Kidney (tissue), 13 donors: ENCODE measurements at regions not wholly inside any gene's neighbourhood (a gene's known extent, or its start where the extent isn't known, plus 50 kb on each side); places are given as distances from the start of the nearest gene placed in this dataset.

Source experiments
- DNase-seq, 5 donors: peaks; one replicate each; pipeline ENCODE4 v3.0.0-alpha.2; 2013 to 2020
- FAIRE-seq: peaks from 2 replicates; lab custom pipeline; 2012; peaks lifted over from hg19 to GRCh38; lab: Jason Lieb, UNC
- H3K27ac ChIP-seq, 2 donors: one replicate each; pipeline ENCODE4 v1.7.0; 2013; ENCODE audit warnings: low read depth in 2 of 2, low read length in 2 of 2, inconsistent platforms in 1 of 2
- H3K27me3 ChIP-seq: one replicate; pipeline ENCODE4 v1.7.1; 2013; ENCODE audit warnings: low read length, inconsistent platforms; ENCODE audit not compliant: control insufficient read depth, insufficient read depth
- H3K36me3 ChIP-seq, 3 donors: one replicate each; pipeline versions ENCODE4 v1.7.0 to v1.7.1; 2013; ENCODE audit warnings: low read length in 3 of 3, control low read depth in 1 of 3, inconsistent platforms in 1 of 3; ENCODE audit not compliant: insufficient read depth in 3 of 3, control insufficient read depth in 2 of 3
- H3K4me1 ChIP-seq, 3 donors: one replicate each; pipeline versions ENCODE4 v1.7.0 to v1.7.1; 2013; ENCODE audit warnings: low read length in 3 of 3, inconsistent platforms in 1 of 3, low read depth in 1 of 3; ENCODE audit not compliant: control insufficient read depth in 2 of 3, insufficient read depth in 2 of 3
- H3K4me3 ChIP-seq, 3 donors: one replicate each; pipeline versions ENCODE4 v1.7.0 to v1.8.1; 2013; ENCODE audit warnings: low read length in 3 of 3, control low read depth in 1 of 3, inconsistent platforms in 1 of 3
- H3K9ac ChIP-seq, 3 donors: one replicate each; pipeline versions ENCODE4 v1.7.0 to v1.7.1; 2013; ENCODE audit warnings: low read length in 3 of 3, control low read depth in 1 of 3, inconsistent platforms in 1 of 3
- H3K9me3 ChIP-seq, 3 donors: one replicate each; pipeline versions ENCODE4 v1.7.0 to v1.7.1; 2013; ENCODE audit warnings: low read length in 3 of 3, control low read depth in 1 of 3, inconsistent platforms in 1 of 3; ENCODE audit not compliant: control insufficient read depth in 2 of 3, insufficient read depth in 1 of 3
- intact Hi-C: fragments of 100-400 bp; cut with DNase I; formaldehyde crosslinking; loops from one replicate; pipeline ENCODE4 v1.11.1; 2022
- TF ChIP-seq, protein P1 (sequence below): IDR thresholded peaks from 3 replicates; pipeline ENCODE4 v1.5.1; 2012; ENCODE audit warnings: mild to moderate bottlenecking, moderate library complexity, borderline replicate concordance; ENCODE audit not compliant: insufficient read depth; ENCODE audit errors: extremely low read depth
- donor health status: control.
- donor health status: control.
- donor health status: control.
- donor health status: control.
- donor health status: control.
- donor health status: DM: yes; HTN: yes; CAD: no.
- donor health status: Normal renal cell carcinoma (clear cell type).

DNA sequence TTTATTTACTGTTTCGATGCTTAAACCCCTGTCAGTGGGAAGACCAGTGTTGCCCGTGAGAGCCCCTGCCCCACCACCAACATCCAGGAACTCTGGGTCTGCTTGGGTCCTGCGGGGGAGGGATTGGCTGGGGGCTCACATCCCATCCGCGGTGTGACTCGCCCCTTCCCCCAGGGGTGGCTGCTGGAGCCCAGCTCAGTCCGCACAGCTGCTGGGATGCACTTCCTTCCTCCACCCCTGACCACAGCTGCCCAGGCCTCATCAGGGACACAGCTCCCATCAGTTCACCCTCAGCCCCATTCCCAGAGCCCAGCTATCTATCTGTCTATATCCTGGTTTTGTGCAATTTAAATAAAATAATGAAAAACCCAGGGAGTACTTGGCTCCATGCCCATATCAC lies 54.5 kb downstream of the JAKMIP3 start:
- Histone ChIP-seq H3K27ac (no peak overlapping the region), H3K9me3 (no peaks in the 10 kb centered on the region), H3K36me3 (no peaks in the 10 kb centered on the region), H3K4me1 (no peaks in the 10 kb centered on the region), H3K27me3 (no peaks in the 10 kb centered on the region), H3K9ac (no peak overlapping the region), H3K4me3 (no peak overlapping the region)
- DNase-seq (peak in 1 of 5 donors; percentile 36), FAIRE-seq (no peak)
- TF ChIP-seq, protein P1, sequence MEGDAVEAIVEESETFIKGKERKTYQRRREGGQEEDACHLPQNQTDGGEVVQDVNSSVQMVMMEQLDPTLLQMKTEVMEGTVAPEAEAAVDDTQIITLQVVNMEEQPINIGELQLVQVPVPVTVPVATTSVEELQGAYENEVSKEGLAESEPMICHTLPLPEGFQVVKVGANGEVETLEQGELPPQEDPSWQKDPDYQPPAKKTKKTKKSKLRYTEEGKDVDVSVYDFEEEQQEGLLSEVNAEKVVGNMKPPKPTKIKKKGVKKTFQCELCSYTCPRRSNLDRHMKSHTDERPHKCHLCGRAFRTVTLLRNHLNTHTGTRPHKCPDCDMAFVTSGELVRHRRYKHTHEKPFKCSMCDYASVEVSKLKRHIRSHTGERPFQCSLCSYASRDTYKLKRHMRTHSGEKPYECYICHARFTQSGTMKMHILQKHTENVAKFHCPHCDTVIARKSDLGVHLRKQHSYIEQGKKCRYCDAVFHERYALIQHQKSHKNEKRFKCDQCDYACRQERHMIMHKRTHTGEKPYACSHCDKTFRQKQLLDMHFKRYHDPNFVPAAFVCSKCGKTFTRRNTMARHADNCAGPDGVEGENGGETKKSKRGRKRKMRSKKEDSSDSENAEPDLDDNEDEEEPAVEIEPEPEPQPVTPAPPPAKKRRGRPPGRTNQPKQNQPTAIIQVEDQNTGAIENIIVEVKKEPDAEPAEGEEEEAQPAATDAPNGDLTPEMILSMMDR, result no peak
- intact Hi-C loops, result no loop called here

DNA sequence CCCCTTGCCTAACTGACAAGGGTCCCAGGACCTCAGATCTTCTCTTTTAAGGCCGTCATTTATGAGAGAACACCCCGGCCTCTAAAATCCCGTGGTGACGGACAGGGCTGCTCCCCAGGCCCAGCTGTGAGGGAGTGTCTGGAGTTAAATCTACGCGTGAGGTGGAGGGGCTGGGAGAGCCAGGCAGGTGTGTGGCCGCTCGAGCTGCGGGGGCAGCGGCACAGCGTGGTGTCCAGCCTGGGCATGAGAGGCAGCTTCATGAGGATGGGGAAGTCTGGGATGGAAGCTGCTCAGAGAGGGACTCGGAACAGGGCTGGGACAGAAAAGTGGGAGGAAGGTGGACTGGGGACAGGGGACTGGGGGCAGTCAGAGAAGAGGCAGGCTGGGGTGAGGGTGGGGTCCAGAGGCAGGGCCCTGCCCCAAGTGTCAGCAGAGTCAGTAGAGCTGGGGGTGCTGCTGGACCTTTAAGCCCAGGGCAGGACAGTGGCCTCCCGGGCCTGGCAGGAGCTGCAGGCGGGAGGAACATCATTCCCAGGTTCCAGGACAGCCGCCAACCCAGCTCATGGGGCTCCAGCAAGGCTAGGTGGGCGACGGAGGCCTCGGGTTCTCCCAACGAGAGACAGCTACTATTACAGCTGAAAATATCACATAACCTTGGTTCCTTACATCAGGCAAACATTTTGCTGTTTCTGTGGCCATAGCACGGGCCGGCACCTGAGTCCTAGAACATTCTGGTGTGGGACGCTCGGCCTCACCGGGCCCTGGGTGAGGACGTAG lies 55.2 kb downstream of the JAKMIP3 start:
- TF ChIP-seq, protein P1, result no peak
- no peaks in the 10 kb centered on the region for H3K9me3 ChIP-seq
- no peaks in the 10 kb centered on the region for H3K4me1 ChIP-seq
- H3K36me3 ChIP-seq, result no peaks in the 10 kb centered on the region
- intact Hi-C loops, result no loop called here
- no peak overlapping the region for H3K4me3 ChIP-seq
- H3K9ac ChIP-seq, result no peak overlapping the region
- no peak overlapping the region for H3K27ac ChIP-seq
- no peaks in the 10 kb centered on the region for H3K27me3 ChIP-seq
- DNase-seq (peak in 1 of 5 donors; percentile 68), FAIRE-seq (no peak)

DNA sequence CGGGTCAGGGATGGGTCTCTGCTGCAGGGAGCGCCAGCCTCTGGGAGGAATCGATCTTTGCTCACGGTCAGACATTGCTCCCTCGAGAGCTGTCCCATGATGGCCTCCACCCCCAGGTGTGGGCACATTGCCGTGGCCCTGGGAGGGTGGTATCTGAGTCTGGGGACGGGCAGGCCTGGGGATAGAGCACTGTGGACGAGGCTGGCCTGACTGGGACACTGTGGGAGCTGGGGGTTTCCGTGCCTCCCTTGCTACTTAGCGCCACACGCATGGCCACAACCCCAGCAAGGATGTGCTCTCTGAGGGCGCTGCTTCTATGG lies 55.7 kb downstream of the JAKMIP3 start:
- intact Hi-C loops, result no loop called here
- FAIRE-seq, result no peak

More for the DNA sequence above, 55.7 kb downstream of the JAKMIP3 start:
- Histone ChIP-seq H3K9ac (no peak overlapping the region), H3K4me1 (no peaks in the 10 kb centered on the region), H3K4me3 (no peak overlapping the region), H3K27ac (no peak overlapping the region), H3K27me3 (no peaks in the 10 kb centered on the region), H3K9me3 (no peaks in the 10 kb centered on the region), H3K36me3 (no peaks in the 10 kb centered on the region)
- peak in 1 of 5 donors; percentile 48 for DNase-seq
- TF ChIP-seq, protein P1, result no peak
